ENCODE measurements at regions not wholly inside any gene's neighbourhood (a gene's known extent, or its start where the extent isn't known, plus 50 kb on each side); places are given as distances from the start of the nearest gene placed in this dataset.

- DNase-seq (ENCODE audit: low read depth) = no peak
Measured at GRCh38 chr3:68162644-68163043, 508.2 kb upstream of the SUCLG2 start.

- no peak for DNase-seq (ENCODE audit: low read depth)
Measured at GRCh38 chr3:68151359-68151758, 496.9 kb upstream of the SUCLG2 start.

GRCh38 chr3:68148447-68148846 lies 494.0 kb upstream of the SUCLG2 start:
- no peak for DNase-seq (ENCODE audit: low read depth)

- no peak for DNase-seq (ENCODE audit: low read depth)
Measured at GRCh38 chr3:68142441-68142840, 488.0 kb upstream of the SUCLG2 start.

GRCh38 chr3:68139897-68140296 lies 485.5 kb upstream of the SUCLG2 start:
- DNase-seq (ENCODE audit: low read depth) = no peak

- no peak for DNase-seq (ENCODE audit: low read depth)
Measured at GRCh38 chr3:68136411-68136810, 482.0 kb upstream of the SUCLG2 start.

GRCh38 chr3:68135067-68135466 lies 480.7 kb upstream of the SUCLG2 start:
- DNase-seq (ENCODE audit: low read depth) = no peak

GRCh38 chr3:68129065-68129464 lies 474.7 kb upstream of the SUCLG2 start:
- no peak for DNase-seq (ENCODE audit: low read depth)

GRCh38 chr3:68123231-68123630 lies 468.8 kb upstream of the SUCLG2 start:
- DNase-seq (ENCODE audit: low read depth) = no peak

- no peak for DNase-seq (ENCODE audit: low read depth)
Measured at GRCh38 chr3:68121287-68121686, 466.9 kb upstream of the SUCLG2 start.

- no peak for DNase-seq (ENCODE audit: low read depth)
Measured at GRCh38 chr3:68116580-68116979, 462.2 kb upstream of the SUCLG2 start.

- no peak for DNase-seq (ENCODE audit: low read depth)
Measured at GRCh38 chr3:68103811-68104210, 449.4 kb upstream of the SUCLG2 start.

GRCh38 chr3:68090571-68090970 lies 436.2 kb upstream of the SUCLG2 start:
- no peak for DNase-seq (ENCODE audit: low read depth)

GRCh38 chr3:68089572-68090011 lies 435.2 kb upstream of the SUCLG2 start:
- no peak for DNase-seq (ENCODE audit: low read depth)

- no peak for DNase-seq (ENCODE audit: low read depth)
Measured at GRCh38 chr3:68088636-68089035, 434.2 kb upstream of the SUCLG2 start.

GRCh38 chr3:68088216-68088615 lies 433.8 kb upstream of the SUCLG2 start:
- DNase-seq (ENCODE audit: low read depth) = no peak

GRCh38 chr3:68072062-68072461 lies 417.6 kb upstream of the SUCLG2 start:
- no peak for DNase-seq (ENCODE audit: low read depth)

GRCh38 chr3:68070186-68070585 lies 415.8 kb upstream of the SUCLG2 start:
- DNase-seq (ENCODE audit: low read depth) = no peak

GRCh38 chr3:68067314-68067713 lies 412.9 kb upstream of the SUCLG2 start:
- no peak for DNase-seq (ENCODE audit: low read depth)

GRCh38 chr3:68062926-68063325 lies 408.5 kb upstream of the SUCLG2 start:
- DNase-seq (ENCODE audit: low read depth) = no peak

GRCh38 chr3:68060910-68061309 lies 406.5 kb upstream of the SUCLG2 start:
- DNase-seq (ENCODE audit: low read depth) = no peak

GRCh38 chr3:68060191-68060590 lies 405.8 kb upstream of the SUCLG2 start:
- no peak for DNase-seq (ENCODE audit: low read depth)

GRCh38 chr3:68059628-68060152 lies 405.3 kb upstream of the SUCLG2 start:
- DNase-seq (ENCODE audit: low read depth) = no peak

- no peak for DNase-seq (ENCODE audit: low read depth)
Measured at GRCh38 chr3:68057637-68058320, 403.4 kb upstream of the SUCLG2 start.
